Right atrium auricular region (tissue), 2 donors: ENCODE measurements at regions not wholly inside any gene's neighbourhood (a gene's known extent, or its start where the extent isn't known, plus 50 kb on each side); places are given as distances from the start of the nearest gene placed in this dataset.

ENCODE experiments used
- DNase-seq: peaks from one replicate; pipeline ENCODE4 v3.0.0-alpha.2; 2019; ENCODE audit warnings: low spot score
- H3K27ac ChIP-seq, 2 donors: fragments of 200-600 bp; sonication (generic); 1 replicate in 1 of 2; 2 replicates in 1 of 2; pipeline ENCODE4 v1.5.1; 2016 to 2019
- H3K27me3 ChIP-seq, 2 donors: fragments of 200-600 bp; sonication (generic); one replicate each; pipeline versions ENCODE4 v1.5.1 to v1.6.0; 2017 to 2019
- H3K36me3 ChIP-seq: fragments of 200-600 bp; sonication (generic); one replicate; pipeline ENCODE4 v1.5.1; 2016
- H3K4me1 ChIP-seq, 2 donors: fragments of 200-600 bp; sonication (generic); one replicate each; pipeline versions ENCODE4 v1.5.1 to v1.6.0; 2017 to 2019
- H3K4me3 ChIP-seq, 2 donors: fragments of 200-600 bp; sonication (generic); 1 replicate in 1 of 2; 2 replicates in 1 of 2; pipeline ENCODE4 v1.5.1; 2017 to 2019; ENCODE audit warnings: mild to moderate bottlenecking in 1 of 2, moderate library complexity in 1 of 2
- H3K9me3 ChIP-seq, 2 donors: fragments of 200-600 bp; sonication (generic); one replicate each; pipeline ENCODE4 v1.5.1; 2019
- CTCF ChIP-seq, 2 donors: fragments of 200-600 bp; sonication (generic); IDR thresholded peaks; one replicate each; pipeline ENCODE4 v1.5.1; 2019; ENCODE audit warnings: antibody characterized with exemption in 2 of 2

- DNase-seq: no peak
- Histone ChIP-seq H3K27ac (no peak overlapping the region), H3K36me3 (no peaks in the 10 kb centered on the region), H3K27me3 (no peaks in the 10 kb centered on the region), H3K4me3 (no peak overlapping the region), H3K9me3 (no peaks in the 10 kb centered on the region), H3K4me1 (no peaks in the 10 kb centered on the region)
- TF ChIP-seq CTCF (IDR thresholded peaks at IDR 0.05): no peak
These were observed 1375.3 kb downstream of the PCDH18 start for GRCh38 chr4:136156947-136157346.

- TF ChIP-seq CTCF (IDR thresholded peaks at IDR 0.05): no peak
- H3K4me1 ChIP-seq: no peaks in the 10 kb centered on the region
- no peaks in the 10 kb centered on the region for H3K36me3 ChIP-seq
- H3K27ac ChIP-seq: no peak overlapping the region
- no peak overlapping the region for H3K4me3 ChIP-seq
- H3K27me3 ChIP-seq: no peaks in the 10 kb centered on the region
- H3K9me3 ChIP-seq: no peaks in the 10 kb centered on the region
- no peak for DNase-seq
These were observed 1382.2 kb downstream of the PCDH18 start for GRCh38 chr4:136150046-136150445.

- Histone ChIP-seq H3K27ac (no peak overlapping the region), H3K9me3 (no peaks in the 10 kb centered on the region), H3K4me1 (no peaks in the 10 kb centered on the region), H3K27me3 (no peaks in the 10 kb centered on the region), H3K36me3 (no peaks in the 10 kb centered on the region), H3K4me3 (no peak overlapping the region)
- TF ChIP-seq CTCF (IDR thresholded peaks at IDR 0.05): no peak
- DNase-seq: no peak
These were observed 1395.7 kb downstream of the PCDH18 start for GRCh38 chr4:136136601-136137000.

GRCh38 chr4:136124251-136124745 lies 1408.0 kb downstream of the PCDH18 start:
- no peaks in the 10 kb centered on the region for H3K36me3 ChIP-seq
- no peaks in the 10 kb centered on the region for H3K9me3 ChIP-seq
- no peak overlapping the region for H3K4me3 ChIP-seq
- no peak overlapping the region for H3K27ac ChIP-seq
- no peak for TF ChIP-seq CTCF (IDR thresholded peaks at IDR 0.05)
- DNase-seq: no peak
- H3K27me3 ChIP-seq: no peaks in the 10 kb centered on the region
- no peaks in the 10 kb centered on the region for H3K4me1 ChIP-seq

GRCh38 chr4:136121426-136121825 lies 1410.9 kb downstream of the PCDH18 start:
- no peak overlapping the region for H3K4me3 ChIP-seq
- H3K9me3 ChIP-seq: no peaks in the 10 kb centered on the region
- no peak for DNase-seq
- no peaks in the 10 kb centered on the region for H3K36me3 ChIP-seq
- H3K27ac ChIP-seq: no peak overlapping the region
- no peak for TF ChIP-seq CTCF (IDR thresholded peaks at IDR 0.05)
- no peaks in the 10 kb centered on the region for H3K27me3 ChIP-seq
- no peaks in the 10 kb centered on the region for H3K4me1 ChIP-seq

GRCh38 chr4:136113921-136114320 lies 1418.4 kb downstream of the PCDH18 start:
- Histone ChIP-seq H3K36me3 (no peaks in the 10 kb centered on the region), H3K27me3 (no peaks in the 10 kb centered on the region), H3K4me3 (no peak overlapping the region), H3K4me1 (no peaks in the 10 kb centered on the region), H3K27ac (no peak overlapping the region), H3K9me3 (no peaks in the 10 kb centered on the region)
- TF ChIP-seq CTCF (IDR thresholded peaks at IDR 0.05): no peak
- DNase-seq: no peak
